GM19351 (cell line): ENCODE measurements at regions not wholly inside any gene's neighbourhood (a gene's known extent, or its start where the extent isn't known, plus 50 kb on each side); places are given as distances from the start of the nearest gene placed in this dataset.
"Not testable (repeated sequence)": the region's sequence is repeated elsewhere in the genome, so short reads cannot be mapped to it uniquely, and the experiment has no call there.

Experiments used
- ATAC-seq: cut with Tn5 transposase; IDR thresholded peaks from one replicate; pipeline ENCODE4 v1.9.1; 2021; ENCODE audit warnings: mild to moderate bottlenecking, moderate library complexity; ENCODE audit not compliant: unreplicated experiment

DNA sequence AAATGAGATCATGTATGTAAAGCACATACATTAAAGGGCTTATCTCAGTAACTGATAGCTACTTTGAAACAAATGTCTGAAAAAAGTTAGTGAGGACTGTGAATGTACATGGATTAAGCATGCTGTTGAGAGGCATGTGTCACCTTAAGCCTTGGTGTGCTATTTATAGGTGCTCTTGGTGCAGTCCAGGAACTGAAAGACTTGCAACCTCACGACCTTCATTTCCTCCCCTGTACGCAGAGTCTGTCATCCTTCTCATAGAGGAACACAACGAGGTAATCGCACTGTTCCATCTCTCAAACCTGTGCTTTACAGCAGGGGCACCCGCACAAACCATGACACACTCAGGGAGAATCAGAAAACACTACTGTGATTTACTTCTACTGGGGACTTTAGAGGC lies 65.6 kb downstream of the UFM1 start:
- ATAC-seq = peak; percentile 97

GRCh38 chr13:38417241-38417640 lies 67.6 kb downstream of the UFM1 start:
- ATAC-seq = no peak

GRCh38 chr13:38417727-38418126 lies 68.1 kb downstream of the UFM1 start:
- ATAC-seq = peak; percentile 27

DNA sequence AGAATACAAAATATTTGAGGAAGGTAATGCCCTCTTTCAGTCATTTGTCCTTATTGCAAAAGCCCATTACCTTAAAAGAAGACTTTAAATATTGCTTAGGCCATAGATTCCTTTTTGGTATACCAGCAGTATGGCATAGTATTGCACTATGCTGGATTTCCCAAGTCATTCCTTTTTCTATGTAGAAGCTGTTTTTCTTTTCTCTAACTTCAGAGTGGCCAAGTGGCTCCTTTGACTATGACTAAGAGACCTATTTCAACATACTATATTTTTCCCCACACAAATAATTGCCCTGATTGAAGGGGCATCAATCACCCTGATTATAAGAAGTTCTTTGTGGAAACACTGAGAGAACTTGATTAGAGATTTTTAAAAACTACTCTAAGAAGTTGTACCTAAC lies 68.6 kb downstream of the UFM1 start:
- ATAC-seq = no peak

- peak; percentile 17 for ATAC-seq
Measured at GRCh38 chr13:38419312-38419873, 69.7 kb downstream of the UFM1 start.

DNA sequence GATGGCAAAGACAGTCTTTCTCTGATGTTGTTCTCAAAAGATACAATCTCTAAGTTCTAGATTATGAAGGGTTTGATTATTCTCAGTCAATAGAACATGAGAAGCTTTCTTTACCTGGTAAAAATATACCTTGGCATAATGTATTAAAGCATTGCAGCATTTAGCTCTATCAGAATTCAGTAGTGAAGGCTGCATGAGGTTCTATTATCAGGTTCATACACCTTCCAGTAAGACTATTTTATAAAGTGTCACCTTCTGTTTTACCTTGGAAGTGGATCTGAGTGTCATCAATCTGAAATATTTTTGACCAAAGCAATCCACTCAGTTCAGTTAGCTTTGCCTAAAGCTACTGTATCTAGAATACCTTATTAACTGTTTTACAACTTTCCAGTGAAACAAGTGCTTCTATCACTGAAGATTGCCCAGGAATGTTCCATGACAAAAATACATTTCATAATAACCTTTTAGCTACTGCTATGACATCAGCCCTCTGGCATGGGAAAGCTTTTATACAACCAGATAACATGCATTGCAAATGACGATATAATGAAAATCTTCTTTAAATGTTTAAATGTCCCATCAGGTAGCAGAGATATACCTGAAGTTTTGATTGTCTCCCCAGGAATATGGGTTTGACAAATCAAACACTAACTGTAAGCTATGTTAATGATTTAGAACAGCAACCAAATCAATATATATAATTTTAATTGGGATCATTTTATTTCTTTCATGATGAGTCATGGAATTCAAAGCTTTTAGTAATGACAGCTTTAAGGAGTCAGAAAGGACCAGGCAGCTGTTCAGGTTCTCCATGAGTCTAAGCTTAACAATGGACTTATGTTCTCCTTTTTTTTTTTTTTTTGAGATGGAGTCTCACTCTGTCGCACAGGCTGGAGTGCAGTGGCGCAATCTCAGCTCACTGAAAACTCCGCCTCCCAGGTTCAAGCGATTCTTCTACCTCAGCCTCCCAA lies 72.2 kb downstream of the UFM1 start:
- no peak for ATAC-seq

DNA sequence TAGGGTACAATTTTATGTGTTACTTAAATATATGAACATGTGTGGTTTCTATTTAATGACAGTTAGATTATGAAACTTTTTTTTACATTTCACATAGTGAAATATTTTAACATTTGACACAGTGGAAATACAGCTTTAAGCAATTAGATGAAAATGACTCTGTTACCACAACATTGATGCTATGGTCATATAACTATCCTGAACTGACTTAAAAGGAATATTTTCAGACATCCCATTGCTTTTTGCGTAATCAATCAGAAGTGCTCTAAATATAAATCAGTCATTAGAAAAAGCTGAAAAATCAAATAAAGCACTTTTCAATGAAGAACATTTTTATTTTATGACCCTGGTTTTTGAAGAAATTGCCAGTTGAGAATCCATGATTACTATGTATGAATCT lies 80.3 kb downstream of the UFM1 start:
- no peak for ATAC-seq

DNA sequence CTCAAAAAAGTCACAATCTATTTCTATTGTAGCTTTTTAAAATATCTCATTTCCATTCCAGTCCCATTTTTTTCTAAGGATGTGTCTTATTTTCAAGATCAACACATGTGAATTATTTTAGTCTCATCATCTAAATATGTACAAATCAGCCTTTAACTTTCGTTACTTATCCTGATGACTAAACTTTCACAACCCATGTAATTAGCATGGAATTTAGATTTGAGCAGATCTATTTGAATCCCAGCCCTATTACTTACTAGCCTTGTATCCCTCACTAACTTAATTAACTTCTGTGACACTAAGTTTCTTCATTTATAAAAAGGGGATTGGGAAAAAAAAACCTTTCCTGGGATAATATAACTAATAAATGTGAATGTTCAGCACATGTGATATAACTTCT lies 81.1 kb downstream of the UFM1 start:
- ATAC-seq = no peak

DNA sequence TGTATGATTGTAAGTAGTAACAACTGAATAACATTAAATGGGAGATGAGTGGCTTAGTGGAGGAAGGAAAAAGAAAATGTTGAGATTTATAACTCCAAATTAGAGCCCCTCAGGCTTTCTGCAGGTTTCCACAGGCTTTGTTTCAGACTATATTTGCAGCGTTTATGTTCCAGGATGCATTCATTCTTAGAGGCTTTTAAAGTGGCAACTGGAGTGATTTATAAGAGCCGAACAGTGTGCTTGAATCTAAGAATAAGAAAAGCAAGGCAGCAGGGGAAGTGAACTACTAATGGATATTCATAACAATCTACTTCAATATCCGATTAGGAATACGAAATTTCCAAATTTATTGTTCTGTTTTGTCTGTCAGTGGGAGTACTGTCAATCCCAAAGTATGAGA lies 91.0 kb downstream of the UFM1 start:
- no peak for ATAC-seq

- ATAC-seq = no peak
Measured at GRCh38 chr13:38444904-38445303, 95.3 kb downstream of the UFM1 start.

DNA sequence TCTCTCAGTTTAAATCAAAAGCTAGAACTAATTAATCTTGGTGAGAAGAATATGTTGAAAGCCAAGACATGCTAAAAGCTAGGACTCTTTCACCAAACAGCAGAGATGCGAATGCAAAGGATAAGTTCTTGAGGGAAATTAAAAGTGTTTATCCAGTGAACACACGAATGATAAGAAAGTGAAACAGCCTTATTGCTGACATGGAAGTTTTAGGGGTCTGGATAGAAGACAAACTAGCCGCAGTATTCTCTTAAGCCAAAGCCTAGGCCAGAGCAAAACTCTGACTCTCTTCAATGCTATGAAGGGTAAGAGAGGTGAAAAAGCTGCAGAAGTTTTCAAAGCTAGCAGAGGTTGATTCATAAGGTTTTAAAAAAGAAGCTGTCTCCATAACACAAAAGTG lies 103.0 kb downstream of the UFM1 start:
- no peak for ATAC-seq

DNA sequence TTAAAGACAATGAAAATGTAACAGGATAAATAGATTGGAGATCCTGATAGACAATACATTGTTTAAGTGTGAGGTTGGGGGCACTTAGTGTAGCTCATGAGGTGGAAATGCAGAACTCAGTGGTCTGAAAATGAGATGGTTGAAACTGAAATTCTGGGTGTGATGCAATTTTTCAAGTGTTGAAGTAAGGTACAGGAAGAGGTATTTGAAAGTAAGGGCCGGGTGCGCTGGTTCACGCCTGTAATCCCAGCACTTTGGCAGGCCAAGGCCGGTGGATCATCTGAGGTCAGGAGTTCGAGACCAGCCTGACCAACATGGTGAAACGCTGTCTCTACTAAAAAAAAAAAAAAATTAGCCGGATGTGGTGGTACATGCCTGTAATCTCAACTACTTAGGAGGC lies 113.0 kb downstream of the UFM1 start:
- peak; percentile 90 for ATAC-seq

- no peak for ATAC-seq
Measured at GRCh38 chr13:38463048-38463447, 113.4 kb downstream of the UFM1 start.

- ATAC-seq = not testable (repeated sequence)
Measured at GRCh38 chr13:38472411-38472810, 122.8 kb downstream of the UFM1 start.

DNA sequence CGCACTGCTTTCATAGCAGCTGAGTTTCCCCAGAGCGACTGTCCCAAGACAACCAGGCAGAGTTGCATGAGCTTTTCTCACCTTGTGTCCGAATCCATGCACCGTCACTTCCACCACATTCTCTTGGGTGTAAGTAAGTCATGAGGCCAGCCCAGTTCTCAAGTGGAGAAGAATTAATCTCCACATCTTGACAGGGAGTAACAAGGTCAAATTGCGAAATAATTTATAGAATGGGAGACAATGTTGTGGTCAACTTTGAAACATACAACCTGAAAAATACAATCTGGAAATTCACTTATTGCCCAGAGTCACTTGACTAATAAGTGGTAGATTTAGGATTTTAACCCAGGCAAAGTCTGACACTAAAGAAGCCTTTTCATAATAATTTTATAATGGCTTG lies 123.7 kb downstream of the UFM1 start:
- no peak for ATAC-seq

DNA sequence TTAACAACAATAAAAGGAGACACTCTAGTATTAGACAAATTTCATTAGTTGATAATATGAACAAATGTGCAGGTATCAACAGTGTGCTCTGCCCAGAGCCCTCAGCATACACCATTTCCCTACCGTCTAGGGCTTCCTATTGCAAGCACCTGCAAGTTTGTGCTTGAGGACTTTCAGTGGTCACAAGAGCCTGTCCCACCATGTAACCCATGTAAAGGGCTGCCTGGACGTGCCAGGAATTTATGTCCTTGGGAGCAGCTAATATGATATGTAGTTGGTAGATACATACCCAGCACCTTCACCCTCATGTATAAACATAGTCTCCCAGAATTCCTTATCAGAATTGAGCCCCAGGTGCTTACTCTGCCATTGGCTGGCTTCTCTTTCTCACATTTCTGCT lies 128.0 kb downstream of the UFM1 start:
- ATAC-seq = no peak

- ATAC-seq = no peak
Measured at GRCh38 chr13:38483623-38484022, 134.0 kb downstream of the UFM1 start.

DNA sequence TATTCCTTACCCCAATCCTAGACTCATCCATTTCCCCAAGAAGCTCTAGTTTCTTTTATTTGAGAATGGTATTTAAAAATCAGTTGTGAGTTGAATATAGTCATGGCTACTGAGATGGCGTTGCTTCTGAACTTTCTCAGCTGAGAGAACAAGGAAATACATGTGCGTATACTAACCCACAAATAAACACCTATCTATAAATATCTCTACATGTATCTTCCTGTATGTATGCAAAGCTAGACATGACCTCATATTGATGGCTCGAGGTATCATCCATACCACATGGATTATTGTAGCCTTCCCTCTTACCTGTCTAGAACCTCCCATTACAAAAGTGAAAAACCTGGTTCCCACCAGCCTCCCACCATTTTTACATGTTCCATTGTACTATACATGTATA lies 141.0 kb downstream of the UFM1 start:
- ATAC-seq = no peak

GRCh38 chr13:38494445-38494844 lies 144.8 kb downstream of the UFM1 start:
- no peak for ATAC-seq

- ATAC-seq = no peak
Measured at GRCh38 chr13:38496917-38497316, 147.3 kb downstream of the UFM1 start.

- ATAC-seq = no peak
Measured at GRCh38 chr13:38498271-38498670, 148.6 kb downstream of the UFM1 start.

GRCh38 chr13:38514575-38514974 lies 164.9 kb downstream of the UFM1 start:
- no peak for ATAC-seq
